ENCODE measurements at regions not wholly inside any gene's neighbourhood (a gene's known extent, or its start where the extent isn't known, plus 50 kb on each side); places are given as distances from the start of the nearest gene placed in this dataset.

- peak; percentile 50 for DNase-seq (ENCODE audit: low read depth)
- no peak overlapping the region for H3K4me3 ChIP-seq (ENCODE audit: low read depth, low read length)
- TF ChIP-seq CTCF (IDR thresholded peaks at IDR 0.05; ENCODE audit: insufficient read depth, low read depth, low read length): peak; percentile 47
These were observed 99.7 kb downstream of the RBM43 start for GRCh38 chr2:151161821-151162551.

- no peak overlapping the region for H3K4me3 ChIP-seq (ENCODE audit: low read depth, low read length)
- no peak for DNase-seq (ENCODE audit: low read depth)
- no peak for TF ChIP-seq CTCF (IDR thresholded peaks at IDR 0.05; ENCODE audit: insufficient read depth, low read depth, low read length)
These were observed 102.5 kb downstream of the RBM43 start for GRCh38 chr2:151159109-151159662.

- no peak overlapping the region for H3K4me3 ChIP-seq (ENCODE audit: low read depth, low read length)
- DNase-seq (ENCODE audit: low read depth): peak; percentile 66
These were observed 104.5 kb downstream of the RBM43 start for GRCh38 chr2:151157000-151157735.

GRCh38 chr2:151156431-151156830, 105.2 kb downstream of the RBM43 start:
- no peak overlapping the region for H3K4me3 ChIP-seq (ENCODE audit: low read depth, low read length)
- TF ChIP-seq CTCF (IDR thresholded peaks at IDR 0.05; ENCODE audit: insufficient read depth, low read depth, low read length): no peak
- DNase-seq (ENCODE audit: low read depth): no peak

More at GRCh38 chr2:151157000-151157735, 104.5 kb downstream of the RBM43 start:
- no peak for TF ChIP-seq CTCF (IDR thresholded peaks at IDR 0.05; ENCODE audit: insufficient read depth, low read depth, low read length)

GRCh38 chr2:151153601-151154000, 108.1 kb downstream of the RBM43 start:
- TF ChIP-seq CTCF (IDR thresholded peaks at IDR 0.05; ENCODE audit: insufficient read depth, low read depth, low read length): no peak
- no peak overlapping the region for H3K4me3 ChIP-seq (ENCODE audit: low read depth, low read length)
- no peak for DNase-seq (ENCODE audit: low read depth)

GRCh38 chr2:151150331-151151320, 111.0 kb downstream of the RBM43 start:
- no peak for TF ChIP-seq CTCF (IDR thresholded peaks at IDR 0.05; ENCODE audit: insufficient read depth, low read depth, low read length)
- DNase-seq (ENCODE audit: low read depth): no peak
- H3K4me3 ChIP-seq (ENCODE audit: low read depth, low read length): no peak overlapping the region
